ENCODE measurements at regions not wholly inside any gene's neighbourhood (a gene's known extent, or its start where the extent isn't known, plus 50 kb on each side); places are given as distances from the start of the nearest gene placed in this dataset.

DNA sequence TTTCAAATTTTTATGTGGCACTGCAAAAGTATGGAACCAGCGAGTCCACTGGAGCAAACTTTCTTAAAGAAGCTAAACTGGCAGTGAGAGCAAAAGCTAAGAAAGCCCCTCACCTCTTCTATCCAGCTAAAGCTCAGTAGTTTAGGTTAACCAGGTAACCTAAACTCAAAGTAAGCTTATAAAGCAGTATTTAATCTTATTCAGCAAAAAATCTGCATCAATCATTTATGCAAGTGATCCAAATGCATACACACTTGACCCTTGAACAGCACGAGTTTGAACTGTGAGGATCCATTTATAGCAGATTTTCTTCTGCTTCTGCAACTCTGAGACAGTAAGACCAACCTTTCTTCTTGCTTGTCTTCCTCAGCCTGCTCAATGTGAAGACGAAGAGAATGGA is 363.8 kb upstream of the CDH18 start:
- Histone ChIP-seq H3K4me3 (ENCODE audit: low read depth in 2 of 2, low read length in 2 of 2) (no peak overlapping the region), H3K27ac (ENCODE audit: low read length) (no peak overlapping the region), H3K27me3 (ENCODE audit: control insufficient read depth, insufficient read depth, low read length) (no peaks in the 10 kb centered on the region), H3K4me1 (ENCODE audit: control insufficient read depth, insufficient read depth, low read length) (no peaks in the 10 kb centered on the region), H3K9me3 (ENCODE audit: control insufficient read depth, insufficient read depth, low read depth, low read length) (peaks cover 5% of the 10 kb centered on the region; the same call in 1 of the 2 replicates), H3K36me3 (ENCODE audit: control insufficient read depth, insufficient read depth, low read length) (no peaks in the 10 kb centered on the region)
- no TSS peak for BruUV-seq (replicated peaks)
- in situ Hi-C loops (cut with HindIII; ENCODE audit: low pct_unique_long_range_greater_than_20kb, low sequenced_read_pairs) (no loop called here), intact Hi-C loops (cut with micrococcal nuclease; ENCODE audit: unreplicated experiment) (no loop called here)
- CTCF ChIA-PET = no interaction called here
- POLR2A ChIA-PET = no interaction called here
- ATAC-seq = no peak
- DNase-seq (ENCODE audit: low read depth, low spot score) = no peak
- TF ChIP-seq POLR2AphosphoS5 (IDR thresholded peaks at IDR 0.05; ENCODE audit: low read depth, low read length) = no peak
- TF ChIP-seq, protein P1, sequence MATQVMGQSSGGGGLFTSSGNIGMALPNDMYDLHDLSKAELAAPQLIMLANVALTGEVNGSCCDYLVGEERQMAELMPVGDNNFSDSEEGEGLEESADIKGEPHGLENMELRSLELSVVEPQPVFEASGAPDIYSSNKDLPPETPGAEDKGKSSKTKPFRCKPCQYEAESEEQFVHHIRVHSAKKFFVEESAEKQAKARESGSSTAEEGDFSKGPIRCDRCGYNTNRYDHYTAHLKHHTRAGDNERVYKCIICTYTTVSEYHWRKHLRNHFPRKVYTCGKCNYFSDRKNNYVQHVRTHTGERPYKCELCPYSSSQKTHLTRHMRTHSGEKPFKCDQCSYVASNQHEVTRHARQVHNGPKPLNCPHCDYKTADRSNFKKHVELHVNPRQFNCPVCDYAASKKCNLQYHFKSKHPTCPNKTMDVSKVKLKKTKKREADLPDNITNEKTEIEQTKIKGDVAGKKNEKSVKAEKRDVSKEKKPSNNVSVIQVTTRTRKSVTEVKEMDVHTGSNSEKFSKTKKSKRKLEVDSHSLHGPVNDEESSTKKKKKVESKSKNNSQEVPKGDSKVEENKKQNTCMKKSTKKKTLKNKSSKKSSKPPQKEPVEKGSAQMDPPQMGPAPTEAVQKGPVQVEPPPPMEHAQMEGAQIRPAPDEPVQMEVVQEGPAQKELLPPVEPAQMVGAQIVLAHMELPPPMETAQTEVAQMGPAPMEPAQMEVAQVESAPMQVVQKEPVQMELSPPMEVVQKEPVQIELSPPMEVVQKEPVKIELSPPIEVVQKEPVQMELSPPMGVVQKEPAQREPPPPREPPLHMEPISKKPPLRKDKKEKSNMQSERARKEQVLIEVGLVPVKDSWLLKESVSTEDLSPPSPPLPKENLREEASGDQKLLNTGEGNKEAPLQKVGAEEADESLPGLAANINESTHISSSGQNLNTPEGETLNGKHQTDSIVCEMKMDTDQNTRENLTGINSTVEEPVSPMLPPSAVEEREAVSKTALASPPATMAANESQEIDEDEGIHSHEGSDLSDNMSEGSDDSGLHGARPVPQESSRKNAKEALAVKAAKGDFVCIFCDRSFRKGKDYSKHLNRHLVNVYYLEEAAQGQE (IDR thresholded peaks at IDR 0.05; ENCODE audit: insufficient read depth in 1 of 2, low read depth in 2 of 2, low read length in 1 of 2) = no peak
- TF ChIP-seq, protein P2, sequence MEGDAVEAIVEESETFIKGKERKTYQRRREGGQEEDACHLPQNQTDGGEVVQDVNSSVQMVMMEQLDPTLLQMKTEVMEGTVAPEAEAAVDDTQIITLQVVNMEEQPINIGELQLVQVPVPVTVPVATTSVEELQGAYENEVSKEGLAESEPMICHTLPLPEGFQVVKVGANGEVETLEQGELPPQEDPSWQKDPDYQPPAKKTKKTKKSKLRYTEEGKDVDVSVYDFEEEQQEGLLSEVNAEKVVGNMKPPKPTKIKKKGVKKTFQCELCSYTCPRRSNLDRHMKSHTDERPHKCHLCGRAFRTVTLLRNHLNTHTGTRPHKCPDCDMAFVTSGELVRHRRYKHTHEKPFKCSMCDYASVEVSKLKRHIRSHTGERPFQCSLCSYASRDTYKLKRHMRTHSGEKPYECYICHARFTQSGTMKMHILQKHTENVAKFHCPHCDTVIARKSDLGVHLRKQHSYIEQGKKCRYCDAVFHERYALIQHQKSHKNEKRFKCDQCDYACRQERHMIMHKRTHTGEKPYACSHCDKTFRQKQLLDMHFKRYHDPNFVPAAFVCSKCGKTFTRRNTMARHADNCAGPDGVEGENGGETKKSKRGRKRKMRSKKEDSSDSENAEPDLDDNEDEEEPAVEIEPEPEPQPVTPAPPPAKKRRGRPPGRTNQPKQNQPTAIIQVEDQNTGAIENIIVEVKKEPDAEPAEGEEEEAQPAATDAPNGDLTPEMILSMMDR (IDR thresholded peaks at IDR 0.05) = no peak
- no peak for TF ChIP-seq SIN3A (IDR thresholded peaks at IDR 0.05; ENCODE audit: borderline replicate concordance, insufficient read depth, low read depth, low read length)
- no peak for TF ChIP-seq TCF7L2 (IDR thresholded peaks at IDR 0.05; ENCODE audit: low read depth, low read length)

DNA sequence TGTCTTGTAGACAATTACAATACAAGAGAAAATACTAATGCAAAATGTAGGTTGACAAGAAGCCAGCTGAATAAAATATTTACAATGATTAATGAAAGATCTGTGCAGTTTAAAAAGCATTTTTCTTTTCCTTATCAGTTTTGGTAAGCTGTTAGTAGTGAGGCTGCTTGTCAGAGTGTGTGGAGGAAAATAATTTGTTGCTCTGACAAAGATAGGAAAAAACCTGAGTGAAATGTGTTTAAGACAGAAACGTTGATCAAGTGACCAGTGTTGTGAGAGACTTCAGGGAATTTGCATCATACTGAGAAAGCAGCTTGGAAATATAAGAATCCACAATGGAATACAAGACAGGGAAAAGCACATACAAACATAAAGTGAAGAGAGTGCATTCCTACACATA is 360.3 kb upstream of the CDH18 start:
- Histone ChIP-seq H3K27ac (ENCODE audit: low read length) (no peak overlapping the region), H3K4me1 (ENCODE audit: control insufficient read depth, insufficient read depth, low read length) (no peaks in the 10 kb centered on the region), H3K9me3 (ENCODE audit: control insufficient read depth, insufficient read depth, low read depth, low read length) (peaks cover 5% of the 10 kb centered on the region; the same call in 1 of the 2 replicates), H3K4me3 (ENCODE audit: low read depth in 2 of 2, low read length in 2 of 2) (no peak overlapping the region), H3K27me3 (ENCODE audit: control insufficient read depth, insufficient read depth, low read length) (no peaks in the 10 kb centered on the region), H3K36me3 (ENCODE audit: control insufficient read depth, insufficient read depth, low read length) (no peaks in the 10 kb centered on the region)
- ChIA-PET CTCF (no interaction called here), POLR2A (no interaction called here)
- no TSS peak for BruUV-seq (replicated peaks)
- no peak for DNase-seq (ENCODE audit: low read depth, low spot score)
- TF ChIP-seq, protein P1 (IDR thresholded peaks at IDR 0.05; ENCODE audit: insufficient read depth in 1 of 2, low read depth in 2 of 2, low read length in 1 of 2) = no peak
- TF ChIP-seq, protein P2 (IDR thresholded peaks at IDR 0.05) = no peak
- TF ChIP-seq SIN3A (IDR thresholded peaks at IDR 0.05; ENCODE audit: borderline replicate concordance, insufficient read depth, low read depth, low read length) (no peak), POLR2AphosphoS5 (IDR thresholded peaks at IDR 0.05; ENCODE audit: low read depth, low read length) (no peak), TCF7L2 (IDR thresholded peaks at IDR 0.05; ENCODE audit: low read depth, low read length) (no peak)
- intact Hi-C loops (cut with micrococcal nuclease; ENCODE audit: unreplicated experiment) (no loop called here), in situ Hi-C loops (cut with HindIII; ENCODE audit: low pct_unique_long_range_greater_than_20kb, low sequenced_read_pairs) (no loop called here)
- no peak for ATAC-seq
